GM19023 (cell line): ENCODE measurements at regions not wholly inside any gene's neighbourhood (a gene's known extent, or its start where the extent isn't known, plus 50 kb on each side); places are given as distances from the start of the nearest gene placed in this dataset.

Experiments
- ATAC-seq: cut with Tn5 transposase; IDR thresholded peaks from one replicate; pipeline ENCODE4 v1.9.1; 2021; ENCODE audit warnings: mild to moderate bottlenecking, moderate library complexity; ENCODE audit not compliant: unreplicated experiment

DNA sequence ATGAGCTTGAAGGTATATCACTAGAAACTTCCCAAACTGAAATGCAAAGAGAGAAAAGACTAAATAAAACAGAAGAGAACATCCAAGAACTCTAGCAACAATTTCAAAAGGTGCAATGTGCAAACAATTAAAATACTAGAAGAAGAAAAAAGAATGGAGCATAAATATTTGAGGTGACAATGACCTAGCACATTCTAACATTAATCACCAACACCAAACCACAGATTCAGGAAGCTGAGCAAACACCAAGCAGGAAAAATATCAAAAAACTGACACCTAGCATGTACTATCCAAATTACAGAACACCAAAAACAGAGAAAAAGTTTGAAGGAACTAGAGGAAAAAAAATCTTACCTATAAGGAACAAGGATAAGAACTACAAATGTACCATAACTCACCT, 460.8 kb downstream of the IRS1 start:
- no peak for ATAC-seq

DNA sequence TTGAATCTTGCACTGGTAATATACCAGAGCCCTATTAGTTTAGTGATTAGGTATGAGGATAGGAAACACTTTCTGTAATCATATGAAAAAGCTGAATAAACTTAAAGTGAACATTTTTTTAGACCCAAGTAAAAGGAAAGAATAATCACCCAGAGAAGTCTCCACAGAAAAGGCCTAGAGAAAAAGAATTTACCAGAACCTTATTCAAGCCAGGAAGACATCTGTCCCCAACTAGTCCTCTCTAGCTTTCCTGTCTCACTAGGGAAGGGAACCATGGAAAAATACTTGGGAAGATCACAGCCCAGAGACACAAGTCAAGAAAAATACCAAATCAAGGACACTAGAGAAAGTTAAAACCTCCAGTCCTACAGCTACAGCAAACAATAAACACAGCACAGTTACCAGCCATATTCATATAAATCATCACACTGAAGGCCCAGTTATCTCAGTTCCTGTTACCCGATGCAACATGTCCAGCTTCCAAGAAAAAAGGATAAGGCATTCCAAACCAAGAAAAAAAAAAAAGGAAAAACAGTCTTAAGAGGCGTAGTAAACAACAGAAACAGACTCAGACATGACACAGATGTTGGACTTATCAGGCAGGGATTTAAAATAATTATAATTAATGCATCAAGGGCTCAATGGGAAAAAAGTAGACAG, 461.5 kb downstream of the IRS1 start:
- ATAC-seq: no peak

DNA sequence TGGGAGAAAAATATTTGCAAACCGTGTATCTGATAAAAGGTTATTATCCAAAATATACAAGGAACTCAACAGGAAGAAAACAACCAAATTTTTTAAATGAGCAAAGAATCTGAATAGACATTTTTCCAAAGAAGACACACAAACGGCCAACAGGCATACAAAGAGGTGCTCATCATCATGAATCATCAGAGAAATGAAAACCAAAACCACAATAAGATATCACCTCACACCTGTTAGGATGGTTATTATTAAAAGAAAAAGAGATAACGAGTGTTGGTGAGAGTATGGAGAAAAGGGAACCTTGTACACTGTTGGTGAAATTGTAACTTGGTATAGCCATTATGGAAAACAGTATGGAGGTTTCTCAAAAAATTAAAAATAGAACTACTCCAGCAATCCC, 463.3 kb downstream of the IRS1 start:
- no peak for ATAC-seq

DNA sequence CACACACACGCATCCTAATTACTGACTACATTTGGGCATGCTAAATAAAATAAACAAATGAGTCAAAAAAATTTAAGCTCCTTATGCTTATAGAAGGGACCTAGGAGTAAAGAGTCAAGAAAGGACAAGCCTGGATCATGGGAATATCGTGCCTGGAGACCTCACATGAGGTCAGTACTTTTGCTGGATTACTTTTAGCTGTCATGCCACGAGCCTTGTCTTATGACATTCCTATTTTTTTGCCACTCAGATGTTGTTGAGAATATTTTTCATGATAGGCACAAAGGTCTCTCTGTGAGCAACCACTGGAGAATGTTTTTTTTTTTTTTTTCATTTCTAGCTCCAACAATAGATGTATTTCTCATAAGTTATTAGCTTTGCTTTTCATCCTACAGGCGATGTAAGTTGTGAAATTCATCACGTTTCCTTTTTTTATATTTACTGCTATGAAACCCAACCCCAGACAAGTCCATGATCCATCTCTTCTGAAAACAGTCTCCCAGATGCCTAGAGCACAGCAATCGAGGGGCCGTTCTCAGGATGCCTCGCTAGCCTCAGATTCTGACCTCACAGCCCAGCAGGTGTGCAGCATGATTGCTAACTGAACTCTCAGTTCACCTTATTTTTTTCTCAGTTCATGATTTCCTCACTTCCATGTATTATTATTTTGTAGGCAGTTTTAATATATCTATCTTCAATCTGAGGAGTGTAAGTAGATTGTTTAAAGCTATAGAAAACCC, 464.5 kb downstream of the IRS1 start:
- ATAC-seq: no peak

DNA sequence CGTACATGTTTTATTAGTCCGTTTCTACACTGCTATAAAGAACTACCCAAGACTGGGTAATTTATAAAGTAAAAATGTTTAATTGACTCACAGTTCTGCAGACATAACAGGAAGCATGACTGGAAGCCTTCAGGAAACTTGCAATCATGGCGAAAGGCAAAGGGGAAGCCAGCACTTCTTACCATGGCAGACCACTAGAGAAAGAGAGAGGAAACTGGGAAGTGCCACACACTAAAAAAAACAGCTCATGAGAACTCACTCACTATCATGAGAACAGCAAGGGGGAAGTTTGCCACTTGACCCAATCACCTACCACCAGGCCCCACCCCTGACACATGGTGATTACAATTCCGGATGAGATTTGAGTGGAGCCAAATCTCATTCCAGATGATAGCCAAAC, 466.2 kb downstream of the IRS1 start:
- no peak for ATAC-seq

DNA sequence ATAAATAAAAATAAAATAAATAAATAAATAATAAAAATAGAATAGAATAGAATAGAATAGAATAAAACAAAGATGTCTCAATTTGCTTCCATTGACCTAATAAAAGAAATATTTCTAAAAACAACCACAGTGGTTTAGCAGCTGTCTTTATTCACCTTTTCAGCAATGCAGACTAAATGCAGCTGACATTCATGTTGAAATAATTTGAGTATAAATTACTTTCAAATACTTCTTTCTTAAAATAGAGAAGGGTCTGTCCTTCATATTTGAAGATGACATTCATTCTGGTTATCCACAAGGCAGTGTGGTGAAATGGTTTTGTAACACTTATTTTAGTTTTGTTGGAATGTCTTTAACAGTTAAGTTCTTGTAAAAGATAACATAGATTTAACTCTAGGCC, 469.4 kb downstream of the IRS1 start:
- ATAC-seq: no peak

DNA sequence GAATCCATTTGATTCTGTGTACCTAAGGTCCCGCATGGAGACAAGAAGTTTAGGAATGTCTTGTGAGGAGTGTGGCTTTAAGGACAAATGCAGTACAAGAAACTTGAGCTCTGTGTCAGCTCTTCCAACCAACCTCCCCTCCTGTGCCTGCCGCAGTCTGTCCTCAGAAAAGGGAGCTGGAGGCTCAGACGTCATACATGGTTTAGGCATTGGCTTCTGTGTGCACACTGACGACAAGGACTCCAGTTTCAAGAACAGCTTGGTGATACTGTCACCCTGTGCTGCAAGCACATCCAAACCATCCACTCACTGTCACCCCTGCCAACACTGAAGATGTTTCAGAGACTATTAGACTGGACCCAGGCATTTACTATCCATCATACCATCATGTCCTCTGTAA, 470.4 kb downstream of the IRS1 start:
- no peak for ATAC-seq

DNA sequence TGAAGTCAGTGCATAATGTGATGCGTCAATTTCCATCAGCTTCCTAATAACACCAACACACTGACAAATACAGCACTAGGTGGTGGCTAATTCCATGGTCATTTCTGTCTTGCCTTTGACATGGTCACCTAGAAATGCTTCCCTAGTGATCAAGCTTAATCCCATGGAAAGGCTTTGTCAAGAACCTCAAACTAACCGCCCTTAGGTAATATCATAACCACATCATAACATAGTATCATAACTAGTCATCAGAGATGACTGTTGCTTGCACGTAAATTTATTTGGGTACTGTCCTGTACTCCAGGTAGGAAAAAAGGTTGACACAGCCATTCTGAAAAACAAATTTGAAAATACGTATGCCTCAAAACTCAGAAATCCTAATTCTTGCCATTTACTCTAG, 471.8 kb downstream of the IRS1 start:
- no peak for ATAC-seq

DNA sequence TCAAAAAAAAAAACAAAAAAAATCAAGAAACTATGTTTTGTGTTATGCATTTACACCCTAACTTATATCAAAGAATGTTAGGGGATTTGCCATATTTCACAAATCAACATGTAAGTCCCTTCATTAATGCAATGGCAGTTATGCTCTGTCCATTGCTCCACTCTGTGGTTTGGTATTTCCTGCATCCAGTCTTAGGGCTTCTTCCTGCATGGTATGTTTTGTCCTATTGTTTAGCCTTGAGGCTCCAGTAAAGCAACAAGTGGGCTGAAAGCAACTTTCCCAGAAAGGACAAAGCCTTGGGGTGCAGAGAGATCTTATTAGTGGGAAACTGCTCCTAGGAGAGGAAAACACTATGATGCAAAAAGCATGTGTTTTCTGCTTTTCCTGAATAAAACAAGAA, 474.1 kb downstream of the IRS1 start:
- ATAC-seq: no peak

DNA sequence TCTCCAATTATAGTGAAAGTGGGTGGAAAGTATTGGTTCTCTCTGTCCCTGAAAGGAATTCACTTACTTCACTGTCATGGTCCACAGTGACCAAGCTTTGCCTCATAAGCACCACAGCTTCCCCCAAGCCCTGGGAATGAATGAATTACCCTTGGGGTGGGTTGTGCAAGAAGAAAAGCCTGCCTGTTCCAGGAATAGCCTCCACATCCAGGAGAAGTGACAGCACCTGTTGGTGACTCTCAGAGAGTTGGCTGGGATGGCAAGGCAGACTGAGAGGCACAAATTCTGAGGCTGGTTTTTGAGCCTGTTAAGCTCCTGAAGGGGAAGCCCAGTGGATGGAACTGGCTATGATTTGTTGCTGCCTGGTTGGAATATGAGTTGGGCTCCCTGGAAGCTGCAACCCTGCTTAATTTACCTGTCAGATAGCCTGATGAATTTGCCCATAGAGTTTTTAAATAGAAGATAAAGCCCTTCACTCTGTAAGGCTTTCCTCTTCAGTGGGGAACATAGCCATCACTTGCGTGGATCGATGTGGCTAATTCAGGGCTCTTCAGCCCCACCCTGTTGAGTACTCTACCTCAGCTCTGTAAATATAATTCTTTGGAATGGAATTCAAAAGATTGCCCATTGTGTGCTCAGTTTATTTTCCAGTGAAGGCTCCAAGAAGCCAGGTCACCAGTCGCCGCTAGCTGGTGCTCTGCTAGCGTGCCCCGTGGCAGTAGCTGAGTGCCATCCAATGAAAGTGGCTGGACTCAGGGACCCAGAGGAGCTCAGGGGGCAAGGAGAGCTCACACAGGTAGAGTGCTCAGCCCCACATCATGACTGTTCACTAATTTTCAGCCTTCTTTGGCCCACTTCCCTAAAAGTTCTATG, 479.3 kb downstream of the IRS1 start:
- ATAC-seq: no peak

DNA sequence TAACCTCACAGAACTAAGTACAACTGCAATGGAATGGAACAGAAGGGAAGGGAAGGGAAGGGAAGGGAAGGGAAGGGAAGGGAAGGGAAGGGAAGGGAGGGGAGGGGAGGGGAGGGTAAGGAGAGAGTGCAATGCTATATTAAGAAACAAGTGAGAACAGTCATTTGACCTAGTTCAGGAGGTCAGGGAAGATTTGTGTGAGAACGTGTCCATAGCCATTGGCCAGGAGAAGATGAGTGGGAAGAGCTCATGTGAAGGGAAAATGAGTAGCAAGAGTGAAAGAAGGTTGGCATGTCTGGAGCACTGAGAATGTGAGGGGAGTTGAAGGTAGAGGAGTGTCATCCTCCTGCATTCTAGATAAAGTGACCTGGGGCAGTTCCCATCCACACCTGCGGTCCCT, 481.6 kb downstream of the IRS1 start:
- ATAC-seq: no peak

DNA sequence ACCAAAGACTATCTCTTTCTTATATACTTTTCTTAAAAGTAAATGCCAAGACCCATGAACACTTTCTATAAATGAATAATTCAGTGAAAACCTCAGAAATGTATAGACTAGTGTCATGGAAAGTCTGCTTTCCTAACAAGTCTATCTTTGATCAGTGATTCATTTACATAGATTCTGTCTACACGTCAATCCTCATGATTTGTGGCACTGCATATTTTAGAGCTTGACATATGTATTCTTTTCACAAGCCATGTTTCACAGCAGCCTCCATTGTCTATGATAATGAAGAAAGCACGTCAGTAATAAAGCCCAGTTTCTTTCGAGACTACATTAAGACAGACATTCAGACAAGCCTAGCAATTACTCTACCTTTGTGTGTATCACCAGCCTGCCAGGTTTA, 486.6 kb downstream of the IRS1 start:
- ATAC-seq: no peak

DNA sequence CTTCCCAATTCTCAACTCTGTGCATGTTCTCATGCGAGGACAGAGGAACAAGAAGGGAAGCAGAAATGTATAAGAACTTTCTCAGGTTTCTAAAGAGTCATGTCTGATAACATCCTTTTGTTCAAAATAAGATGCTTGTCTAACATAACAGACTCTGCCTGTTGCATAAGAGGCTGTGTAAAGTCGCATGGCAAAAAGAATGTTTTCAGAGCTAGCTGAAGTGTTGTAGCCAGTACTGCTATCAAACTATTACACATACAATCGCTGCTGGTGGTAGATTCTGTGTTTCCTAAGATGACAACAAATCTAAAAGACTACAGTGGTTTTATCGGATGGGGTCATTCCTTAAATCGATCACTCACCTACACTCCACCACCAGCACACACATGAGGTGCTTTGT, 487.5 kb downstream of the IRS1 start:
- no peak for ATAC-seq

DNA sequence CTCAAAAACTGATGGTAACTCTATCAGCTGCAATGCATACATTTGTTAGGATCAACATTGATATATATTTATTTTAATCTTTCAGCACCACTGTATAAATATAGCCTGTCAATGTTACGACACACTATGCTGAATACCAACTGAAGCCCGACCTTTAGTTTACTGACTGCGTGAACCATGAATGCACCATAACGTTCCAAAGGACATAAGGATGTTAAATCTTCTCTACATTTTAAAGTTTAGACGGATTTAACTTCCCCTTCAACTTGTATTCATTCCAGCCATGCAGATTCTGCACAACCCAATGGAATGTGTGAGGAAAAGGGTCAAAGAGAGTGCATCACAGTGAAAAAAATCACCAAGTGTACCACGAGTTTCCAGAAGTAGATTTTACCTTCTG, 489.5 kb downstream of the IRS1 start:
- no peak for ATAC-seq

DNA sequence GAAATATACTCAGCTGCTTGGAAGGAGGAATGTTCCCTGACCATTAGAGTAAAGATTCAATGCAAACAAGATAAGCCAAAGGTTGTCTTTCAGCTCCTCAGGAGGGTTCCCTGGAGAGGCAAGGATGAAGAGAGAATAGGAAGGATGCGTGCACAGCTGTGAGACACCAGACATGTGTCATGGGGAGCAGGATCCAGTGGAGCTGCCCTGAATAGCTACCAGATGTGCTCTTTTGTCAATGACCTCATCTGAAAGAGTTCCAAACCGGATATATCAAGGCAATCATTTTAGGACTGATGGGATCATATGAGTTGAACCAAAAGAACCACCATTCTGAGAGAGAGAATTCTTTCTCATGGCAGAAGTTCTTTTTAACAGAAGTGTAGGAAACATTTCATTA, 490.6 kb downstream of the IRS1 start:
- no peak for ATAC-seq

DNA sequence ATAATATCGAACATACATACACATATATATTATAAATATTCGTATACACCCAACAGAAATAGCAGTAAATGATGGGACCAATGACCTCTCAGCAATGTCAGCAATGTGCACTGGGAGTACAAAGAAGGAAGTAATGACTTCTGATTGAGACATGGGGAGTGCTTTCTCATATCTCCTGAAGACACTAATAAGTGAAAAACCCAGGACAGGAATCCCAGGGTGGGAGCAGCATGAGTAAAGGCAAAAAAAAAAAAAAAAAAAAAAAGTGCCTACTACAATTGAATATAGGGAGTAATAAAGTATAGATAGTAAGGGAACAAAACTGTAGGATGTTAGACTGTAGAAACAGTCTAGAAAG, 491.3 kb downstream of the IRS1 start:
- no peak for ATAC-seq

DNA sequence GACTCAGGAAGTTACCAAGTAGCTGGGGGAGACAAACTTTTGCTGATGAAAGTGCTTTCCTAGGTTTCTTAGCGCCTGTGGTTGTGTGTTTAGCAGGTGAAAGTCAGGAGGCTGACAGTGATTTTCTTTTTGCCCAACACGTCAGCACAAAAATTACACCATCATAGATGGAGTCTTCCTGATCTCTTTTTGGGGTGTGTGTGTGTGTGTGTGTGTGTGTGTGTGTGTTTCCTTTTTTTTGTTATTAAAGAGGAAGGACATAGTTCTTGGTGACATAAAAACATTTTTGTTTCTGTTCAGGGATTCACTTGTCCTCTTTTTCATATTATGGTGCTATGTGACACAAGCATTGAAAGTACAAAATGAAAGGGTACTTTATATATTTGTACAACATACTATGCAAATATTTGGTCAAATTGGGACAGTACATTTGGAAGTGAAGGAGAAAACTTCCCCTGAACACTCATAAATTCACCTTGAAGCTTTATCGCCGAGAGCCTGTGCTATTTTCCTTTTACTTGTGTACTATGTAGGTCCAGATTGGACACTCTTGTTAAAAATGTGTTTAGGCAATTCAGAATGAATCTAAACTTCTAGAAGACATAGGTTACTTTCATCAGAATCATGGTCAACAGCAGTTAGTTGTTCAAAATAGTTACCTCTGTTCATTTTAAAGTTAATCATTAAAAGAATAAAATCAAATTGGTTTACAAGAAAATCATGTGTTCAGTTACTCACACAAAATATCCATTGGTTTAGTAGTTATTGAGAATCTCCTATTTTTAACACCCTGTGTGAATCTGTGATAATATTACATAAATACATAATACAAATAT, 491.9 kb downstream of the IRS1 start:
- ATAC-seq: no peak

DNA sequence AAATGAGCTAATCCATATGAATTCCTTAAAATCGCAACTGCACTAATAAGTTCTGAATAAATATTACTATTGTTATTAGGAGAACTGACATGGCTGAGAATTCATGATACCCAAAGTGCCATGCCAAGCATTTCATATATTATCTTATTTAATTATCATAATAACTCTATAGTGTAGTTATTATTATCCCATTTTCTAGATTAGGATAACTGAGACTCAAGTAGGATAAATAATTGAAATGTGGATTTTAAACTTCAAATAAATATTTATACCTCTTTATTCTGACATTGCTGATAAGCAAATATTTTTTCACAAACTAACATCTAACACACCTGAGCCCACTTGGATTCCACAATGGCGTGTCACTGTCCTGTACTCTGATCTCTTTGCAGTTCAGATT, 492.7 kb downstream of the IRS1 start:
- ATAC-seq: no peak

DNA sequence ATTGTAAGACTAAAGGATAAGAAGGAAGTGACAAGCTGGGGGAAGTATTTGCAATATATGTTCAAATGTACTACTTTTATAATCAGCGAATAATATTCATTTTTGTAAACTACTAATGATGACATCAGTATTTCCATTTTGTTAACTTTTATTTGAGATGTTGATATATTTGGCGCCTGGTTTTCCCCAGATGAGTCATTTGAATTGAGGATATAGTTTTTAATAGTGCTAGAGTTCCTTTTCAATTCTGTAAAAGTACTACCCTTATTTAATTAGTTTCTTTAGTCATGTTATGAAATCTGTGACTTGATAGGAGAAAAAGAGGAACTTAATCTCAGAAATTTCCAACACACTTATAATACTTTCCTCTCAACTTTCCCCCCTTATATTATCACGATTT, 495.3 kb downstream of the IRS1 start:
- no peak for ATAC-seq

DNA sequence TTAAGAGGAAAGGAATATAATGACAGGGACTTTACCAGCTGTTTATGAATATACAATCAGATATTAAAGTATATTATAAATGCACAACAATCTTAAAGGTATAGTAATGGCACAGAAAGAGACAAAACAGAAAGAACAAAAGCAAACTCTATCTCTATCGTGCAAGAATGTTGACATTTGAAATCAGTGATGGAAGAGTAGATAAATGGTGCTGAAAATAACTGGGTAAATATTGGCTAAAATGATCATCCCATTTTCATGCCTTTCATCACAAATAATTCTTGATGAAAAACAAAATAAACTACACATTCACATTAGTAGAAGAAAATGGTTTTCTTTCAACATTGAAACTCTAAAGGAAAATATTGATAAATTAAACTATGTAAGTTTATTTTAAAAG, 495.9 kb downstream of the IRS1 start:
- ATAC-seq: no peak

DNA sequence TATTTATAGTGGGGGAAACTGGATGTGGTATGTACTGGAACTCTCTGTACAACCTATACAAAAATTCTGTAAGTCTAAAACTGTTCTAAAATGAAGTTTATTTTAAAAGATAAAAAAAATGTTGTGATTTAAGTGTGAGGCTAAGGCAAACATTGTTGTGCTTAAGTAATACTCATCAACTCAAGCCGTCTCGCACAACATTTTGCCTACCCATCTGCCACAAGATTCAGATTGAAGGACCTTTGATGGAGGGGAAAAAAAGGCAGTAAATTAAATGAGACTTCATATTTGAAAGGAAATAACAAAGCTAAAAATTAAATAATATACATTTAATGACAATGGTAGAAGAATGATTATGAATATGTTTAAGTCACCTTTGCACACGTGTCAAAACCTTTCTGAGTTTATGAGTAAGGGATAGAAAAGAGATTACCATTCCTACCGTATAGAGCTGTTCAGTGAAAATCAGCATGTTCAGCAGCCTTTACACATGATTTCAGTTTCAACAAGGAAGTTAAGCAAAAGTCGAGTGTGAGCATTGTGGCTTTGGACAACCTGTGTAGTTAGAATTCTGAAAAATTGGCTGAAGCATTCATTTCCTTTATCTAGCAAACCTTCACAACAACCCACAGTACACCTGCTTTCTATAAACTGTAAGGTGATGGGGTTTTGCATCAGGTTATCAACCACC, 499.3 kb downstream of the IRS1 start:
- no peak for ATAC-seq
